Epithelial cell of esophagus (primary cell): ENCODE measurements at regions not wholly inside any gene's neighbourhood (a gene's known extent, or its start where the extent isn't known, plus 50 kb on each side); places are given as distances from the start of the nearest gene placed in this dataset.
A peak's percentile ranks its signal among the peaks of the same experiment; 100 is the strongest.

Experiments used
- DNase-seq: peaks from one replicate; pipeline ENCODE4 v3.0.0; 2010; ENCODE audit warnings: low read depth
- H3K4me3 ChIP-seq: 2 replicates; pipeline ENCODE4 v1.5.1; 2011; ENCODE audit warnings: mild to moderate bottlenecking, low read length, control low read depth
- TF ChIP-seq, protein P1 (sequence below): IDR thresholded peaks from 2 replicates; pipeline ENCODE4 v1.5.1; 2011; ENCODE audit warnings: low read depth, mild to moderate bottlenecking, low read length, control low read depth, inconsistent platforms; ENCODE audit not compliant: insufficient read depth; ENCODE audit errors: missing control alignments

DNA sequence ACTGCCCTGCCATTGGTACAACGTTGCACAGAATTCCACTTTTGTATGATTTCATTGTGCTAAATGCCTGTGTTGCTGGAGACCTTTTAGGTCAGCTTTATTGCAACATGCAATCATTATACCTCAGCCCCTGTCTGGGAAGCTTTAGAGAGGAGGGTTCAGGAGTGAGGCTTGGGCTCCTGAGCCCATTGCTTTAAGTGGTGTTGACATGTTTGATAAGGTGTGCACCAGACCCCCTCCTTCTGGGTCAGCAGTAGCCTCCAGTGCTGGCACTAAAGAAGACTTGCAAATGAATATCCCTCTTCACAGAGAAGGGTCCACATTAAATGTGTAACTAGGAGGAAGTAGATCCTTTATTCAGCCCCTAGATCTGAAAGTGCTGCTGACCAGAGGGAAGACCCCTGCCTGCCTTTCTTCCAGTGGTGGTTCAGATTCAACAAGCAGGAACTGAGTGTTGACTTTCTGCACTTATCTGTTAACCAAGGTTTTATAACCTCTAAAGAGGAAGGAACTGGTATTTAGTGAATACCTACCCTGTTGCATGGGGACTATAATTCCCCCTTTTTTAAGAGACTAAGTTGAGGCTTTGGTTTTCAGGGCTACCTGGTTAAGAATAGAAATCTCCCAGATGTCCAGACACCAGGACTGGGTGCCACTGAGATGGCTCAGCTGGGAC, 369.4 kb upstream of the IGFBP3 start:
- no peak overlapping the region for H3K4me3 ChIP-seq
- no peak for DNase-seq
- TF ChIP-seq, protein P1, sequence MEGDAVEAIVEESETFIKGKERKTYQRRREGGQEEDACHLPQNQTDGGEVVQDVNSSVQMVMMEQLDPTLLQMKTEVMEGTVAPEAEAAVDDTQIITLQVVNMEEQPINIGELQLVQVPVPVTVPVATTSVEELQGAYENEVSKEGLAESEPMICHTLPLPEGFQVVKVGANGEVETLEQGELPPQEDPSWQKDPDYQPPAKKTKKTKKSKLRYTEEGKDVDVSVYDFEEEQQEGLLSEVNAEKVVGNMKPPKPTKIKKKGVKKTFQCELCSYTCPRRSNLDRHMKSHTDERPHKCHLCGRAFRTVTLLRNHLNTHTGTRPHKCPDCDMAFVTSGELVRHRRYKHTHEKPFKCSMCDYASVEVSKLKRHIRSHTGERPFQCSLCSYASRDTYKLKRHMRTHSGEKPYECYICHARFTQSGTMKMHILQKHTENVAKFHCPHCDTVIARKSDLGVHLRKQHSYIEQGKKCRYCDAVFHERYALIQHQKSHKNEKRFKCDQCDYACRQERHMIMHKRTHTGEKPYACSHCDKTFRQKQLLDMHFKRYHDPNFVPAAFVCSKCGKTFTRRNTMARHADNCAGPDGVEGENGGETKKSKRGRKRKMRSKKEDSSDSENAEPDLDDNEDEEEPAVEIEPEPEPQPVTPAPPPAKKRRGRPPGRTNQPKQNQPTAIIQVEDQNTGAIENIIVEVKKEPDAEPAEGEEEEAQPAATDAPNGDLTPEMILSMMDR, result no peak

DNA sequence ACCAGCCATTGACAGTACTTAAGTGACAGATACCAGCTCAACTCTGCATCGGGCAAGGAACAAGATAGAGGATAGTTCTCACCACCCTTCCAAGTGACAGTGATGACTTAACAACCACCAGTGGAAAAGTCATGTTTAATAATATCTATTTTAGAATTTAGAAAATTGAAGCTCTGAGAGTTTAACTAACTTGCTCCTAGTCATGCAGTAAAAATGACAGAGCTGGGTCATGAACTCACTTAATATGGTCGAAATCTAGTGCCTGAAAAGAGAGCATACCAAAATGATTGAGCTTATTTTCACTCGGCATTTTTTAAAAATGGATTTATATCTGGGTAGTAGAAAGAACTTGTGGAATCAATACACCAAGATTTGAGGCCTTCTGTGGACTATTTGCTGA, 367.8 kb upstream of the IGFBP3 start:
- no peak overlapping the region for H3K4me3 ChIP-seq
- TF ChIP-seq, protein P1, result no peak
- DNase-seq, result no peak

DNA sequence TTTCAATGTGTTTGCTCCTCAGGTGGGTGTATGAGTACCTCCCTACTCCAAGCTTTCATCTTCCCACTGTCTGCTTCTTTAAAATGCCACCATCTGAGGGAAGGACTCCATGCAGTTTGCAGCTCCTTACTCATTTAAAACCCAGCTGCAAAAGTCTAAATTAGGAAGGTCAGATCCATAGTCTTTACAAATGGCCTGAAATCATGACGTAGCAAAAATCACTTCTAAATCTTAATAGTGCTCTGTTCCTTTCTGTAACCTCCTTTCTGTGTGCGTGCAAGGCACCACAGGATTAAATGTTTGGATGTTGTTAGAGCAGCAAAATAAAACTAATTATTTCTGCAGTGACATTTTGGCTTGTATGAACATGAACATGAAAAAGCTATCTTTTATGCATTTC, 366.9 kb upstream of the IGFBP3 start:
- no peak for DNase-seq

GRCh38 chr7:46286957-46287356, 365.9 kb upstream of the IGFBP3 start:
- DNase-seq, result no peak
- TF ChIP-seq, protein P1, result no peak
- no peak overlapping the region for H3K4me3 ChIP-seq

More for the DNA sequence above, 366.9 kb upstream of the IGFBP3 start:
- TF ChIP-seq, protein P1, result no peak
- H3K4me3 ChIP-seq, result no peak overlapping the region

DNA sequence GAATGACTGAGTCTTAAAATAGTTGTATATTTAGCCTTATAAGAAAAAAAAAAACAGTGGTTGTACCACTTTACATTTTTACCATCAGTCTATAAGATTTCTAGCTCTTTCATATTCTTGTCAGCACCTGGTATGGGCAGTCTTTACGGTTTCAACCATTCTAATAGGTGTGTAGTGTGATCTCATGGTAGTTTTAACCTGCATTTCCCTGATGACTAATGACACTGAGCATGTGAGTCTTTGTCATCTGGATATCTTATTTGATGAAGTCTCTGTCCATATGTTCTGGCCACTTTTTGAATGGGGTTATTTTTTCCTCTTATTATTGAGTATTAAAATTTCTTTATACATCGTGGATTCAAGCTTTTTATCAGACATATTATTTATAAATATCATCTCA, 365.3 kb upstream of the IGFBP3 start:
- H3K4me3 ChIP-seq, result no peak overlapping the region
- TF ChIP-seq, protein P1, result no peak
- DNase-seq, result peak; percentile 93

GRCh38 chr7:46285878-46286277, 364.8 kb upstream of the IGFBP3 start:
- peak; percentile 34 for DNase-seq
- no peak overlapping the region for H3K4me3 ChIP-seq
- TF ChIP-seq, protein P1, result no peak

- H3K4me3 ChIP-seq, result no peak overlapping the region
- no peak for DNase-seq
- TF ChIP-seq, protein P1, result no peak
Observed at GRCh38 chr7:46283852-46284251, 362.8 kb upstream of the IGFBP3 start.
